HepG2 (cell line): ENCODE measurements at regions not wholly inside any gene's neighbourhood (a gene's known extent, or its start where the extent isn't known, plus 50 kb on each side); places are given as distances from the start of the nearest gene placed in this dataset.

Experiments
- RNF2 ChIP-seq: fragments of 450-650 bp; conservative IDR thresholded peaks from 2 replicates; pipeline ENCODE4 v1.6.1; 2016; ENCODE audit warnings: low read depth
- SATB2 ChIP-seq: sonication (generic); formaldehyde crosslinking; IDR thresholded peaks from 2 replicates; pipeline ENCODE4 v1.5.0; 2020; ENCODE audit warnings: missing genetic modification reagents
- YY1 ChIP-seq: IDR thresholded peaks from 2 replicates; pipeline ENCODE4 v1.6.1; 2011; ENCODE audit warnings: low read length, low read depth, moderate library complexity, mild to moderate bottlenecking; ENCODE audit not compliant: insufficient read depth, insufficient replicate concordance
- ZNF782 ChIP-seq: sonication (generic); formaldehyde crosslinking; IDR thresholded peaks from 2 replicates; pipeline ENCODE4 v1.4.0; 2020; ENCODE audit warnings: missing genetic modification reagents, mild to moderate bottlenecking, borderline replicate concordance
- TF ChIP-seq, protein P1 (sequence below), 2 experiments: fragments of 450-650 bp in 1 of 2; sonication (generic) in 1 of 2; formaldehyde crosslinking in 1 of 2; IDR thresholded peaks; 2 replicates each; pipeline versions ENCODE4 v1.6.1 to v1.8.0; 2016 to 2022; ENCODE audit warnings: antibody characterized with exemption in 1 of 2, mild to moderate bottlenecking in 1 of 2, missing genetic modification reagents in 1 of 2
- TF ChIP-seq, protein P2 (sequence below): sonication (generic); formaldehyde crosslinking; IDR thresholded peaks from 2 replicates; pipeline ENCODE4; 2020; ENCODE audit warnings: missing genetic modification reagents, mild to moderate bottlenecking, borderline replicate concordance
- TF ChIP-seq, protein P3 (sequence below): sonication (generic); formaldehyde crosslinking; IDR thresholded peaks from 2 replicates; pipeline ENCODE4 v1.4.0; 2020; ENCODE audit warnings: missing genetic modification reagents

DNA sequence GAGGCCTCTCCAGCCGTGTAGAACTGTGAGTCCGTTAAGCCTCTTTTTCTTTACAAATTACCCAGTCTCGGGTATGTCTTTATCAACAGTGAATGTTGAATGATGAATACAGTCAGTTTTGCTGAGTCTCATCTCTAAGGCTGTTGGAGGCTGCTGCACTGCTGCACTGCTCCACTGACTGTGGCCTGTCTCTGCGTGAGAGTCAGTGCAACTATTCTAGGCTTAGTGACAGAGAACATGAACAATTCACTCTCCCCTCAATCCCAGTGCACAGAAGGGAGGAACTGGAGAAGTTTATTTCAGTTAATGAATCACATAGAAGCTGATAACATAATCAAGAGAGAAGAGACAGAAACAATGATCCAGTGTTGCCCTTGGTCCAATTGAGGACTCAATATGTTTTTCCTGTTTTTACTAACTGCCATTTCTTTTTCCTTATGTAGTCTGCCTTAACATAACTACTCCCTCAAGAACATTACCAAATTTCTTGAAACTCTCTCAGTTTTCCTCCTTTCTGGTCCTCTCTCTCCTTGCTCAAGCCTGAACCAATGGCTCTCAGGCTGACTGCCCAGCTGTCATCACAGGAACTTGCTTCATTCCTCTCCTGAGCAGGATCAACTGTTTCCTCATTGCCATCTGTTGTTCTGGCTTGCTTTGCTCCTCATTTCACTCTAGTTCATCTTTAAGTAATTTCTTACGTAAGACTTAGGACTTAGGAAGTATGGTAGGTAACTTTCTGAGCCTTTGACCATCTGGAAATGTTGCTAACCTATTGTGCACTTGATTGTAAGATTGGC lies 483.2 kb downstream of the METTL4 start (continued):
- TF ChIP-seq, protein P1, sequence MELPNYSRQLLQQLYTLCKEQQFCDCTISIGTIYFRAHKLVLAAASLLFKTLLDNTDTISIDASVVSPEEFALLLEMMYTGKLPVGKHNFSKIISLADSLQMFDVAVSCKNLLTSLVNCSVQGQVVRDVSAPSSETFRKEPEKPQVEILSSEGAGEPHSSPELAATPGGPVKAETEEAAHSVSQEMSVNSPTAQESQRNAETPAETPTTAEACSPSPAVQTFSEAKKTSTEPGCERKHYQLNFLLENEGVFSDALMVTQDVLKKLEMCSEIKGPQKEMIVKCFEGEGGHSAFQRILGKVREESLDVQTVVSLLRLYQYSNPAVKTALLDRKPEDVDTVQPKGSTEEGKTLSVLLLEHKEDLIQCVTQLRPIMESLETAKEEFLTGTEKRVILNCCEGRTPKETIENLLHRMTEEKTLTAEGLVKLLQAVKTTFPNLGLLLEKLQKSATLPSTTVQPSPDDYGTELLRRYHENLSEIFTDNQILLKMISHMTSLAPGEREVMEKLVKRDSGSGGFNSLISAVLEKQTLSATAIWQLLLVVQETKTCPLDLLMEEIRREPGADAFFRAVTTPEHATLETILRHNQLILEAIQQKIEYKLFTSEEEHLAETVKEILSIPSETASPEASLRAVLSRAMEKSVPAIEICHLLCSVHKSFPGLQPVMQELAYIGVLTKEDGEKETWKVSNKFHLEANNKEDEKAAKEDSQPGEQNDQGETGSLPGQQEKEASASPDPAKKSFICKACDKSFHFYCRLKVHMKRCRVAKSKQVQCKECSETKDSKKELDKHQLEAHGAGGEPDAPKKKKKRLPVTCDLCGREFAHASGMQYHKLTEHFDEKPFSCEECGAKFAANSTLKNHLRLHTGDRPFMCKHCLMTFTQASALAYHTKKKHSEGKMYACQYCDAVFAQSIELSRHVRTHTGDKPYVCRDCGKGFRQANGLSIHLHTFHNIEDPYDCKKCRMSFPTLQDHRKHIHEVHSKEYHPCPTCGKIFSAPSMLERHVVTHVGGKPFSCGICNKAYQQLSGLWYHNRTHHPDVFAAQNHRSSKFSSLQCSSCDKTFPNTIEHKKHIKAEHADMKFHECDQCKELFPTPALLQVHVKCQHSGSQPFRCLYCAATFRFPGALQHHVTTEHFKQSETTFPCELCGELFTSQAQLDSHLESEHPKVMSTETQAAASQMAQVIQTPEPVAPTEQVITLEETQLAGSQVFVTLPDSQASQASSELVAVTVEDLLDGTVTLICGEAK (IDR thresholded peaks at IDR 0.05), result no peak
- TF ChIP-seq, protein P1 (CRISPR knock-in tag; IDR thresholded peaks at IDR 0.05), result no peak
- no peak for TF ChIP-seq YY1
- TF ChIP-seq SATB2 (CRISPR knock-in tag), result no peak
- TF ChIP-seq, protein P2, sequence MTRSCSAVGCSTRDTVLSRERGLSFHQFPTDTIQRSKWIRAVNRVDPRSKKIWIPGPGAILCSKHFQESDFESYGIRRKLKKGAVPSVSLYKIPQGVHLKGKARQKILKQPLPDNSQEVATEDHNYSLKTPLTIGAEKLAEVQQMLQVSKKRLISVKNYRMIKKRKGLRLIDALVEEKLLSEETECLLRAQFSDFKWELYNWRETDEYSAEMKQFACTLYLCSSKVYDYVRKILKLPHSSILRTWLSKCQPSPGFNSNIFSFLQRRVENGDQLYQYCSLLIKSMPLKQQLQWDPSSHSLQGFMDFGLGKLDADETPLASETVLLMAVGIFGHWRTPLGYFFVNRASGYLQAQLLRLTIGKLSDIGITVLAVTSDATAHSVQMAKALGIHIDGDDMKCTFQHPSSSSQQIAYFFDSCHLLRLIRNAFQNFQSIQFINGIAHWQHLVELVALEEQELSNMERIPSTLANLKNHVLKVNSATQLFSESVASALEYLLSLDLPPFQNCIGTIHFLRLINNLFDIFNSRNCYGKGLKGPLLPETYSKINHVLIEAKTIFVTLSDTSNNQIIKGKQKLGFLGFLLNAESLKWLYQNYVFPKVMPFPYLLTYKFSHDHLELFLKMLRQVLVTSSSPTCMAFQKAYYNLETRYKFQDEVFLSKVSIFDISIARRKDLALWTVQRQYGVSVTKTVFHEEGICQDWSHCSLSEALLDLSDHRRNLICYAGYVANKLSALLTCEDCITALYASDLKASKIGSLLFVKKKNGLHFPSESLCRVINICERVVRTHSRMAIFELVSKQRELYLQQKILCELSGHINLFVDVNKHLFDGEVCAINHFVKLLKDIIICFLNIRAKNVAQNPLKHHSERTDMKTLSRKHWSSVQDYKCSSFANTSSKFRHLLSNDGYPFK (CRISPR knock-in tag), result no peak
- TF ChIP-seq, protein P3, sequence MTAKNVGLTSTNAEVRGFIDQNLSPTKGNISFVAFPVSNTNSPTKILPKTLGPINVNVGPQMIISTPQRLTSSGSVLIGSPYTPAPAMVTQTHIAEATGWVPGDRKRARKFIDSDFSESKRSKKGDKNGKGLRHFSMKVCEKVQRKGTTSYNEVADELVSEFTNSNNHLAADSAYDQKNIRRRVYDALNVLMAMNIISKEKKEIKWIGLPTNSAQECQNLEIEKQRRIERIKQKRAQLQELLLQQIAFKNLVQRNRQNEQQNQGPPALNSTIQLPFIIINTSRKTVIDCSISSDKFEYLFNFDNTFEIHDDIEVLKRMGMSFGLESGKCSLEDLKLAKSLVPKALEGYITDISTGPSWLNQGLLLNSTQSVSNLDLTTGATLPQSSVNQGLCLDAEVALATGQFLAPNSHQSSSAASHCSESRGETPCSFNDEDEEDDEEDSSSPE (CRISPR knock-in tag), result no peak
- TF ChIP-seq RNF2, result no peak
- TF ChIP-seq ZNF782, result no peak
- TF ChIP-seq, all 625 proteins: peak for 0
